T-cell (primary cell): ENCODE measurements at regions not wholly inside any gene's neighbourhood (a gene's known extent, or its start where the extent isn't known, plus 50 kb on each side); places are given as distances from the start of the nearest gene placed in this dataset.

Experiments
- ATAC-seq, 4 experiments: fragments of 200-7000 bp in 3 of 4; fragments of 150-1000 bp in 1 of 4; cut with Tn5 transposase; replicated peaks in 1 of 4; 1 replicate in 3 of 4; 2 replicates in 1 of 4; pipeline ENCODE4 v1.10.0; 2021; ENCODE audit warnings: moderate library complexity in 3 of 4, mild to moderate bottlenecking in 2 of 4, moderate number of reproducible peaks in 1 of 4
- CTCF ChIA-PET, 2 donors: fragments of 300-600 bp; sonication (Branson Sonifier 250); formaldehyde crosslinking; loops; one replicate each; lab custom pipeline; 2022; ENCODE audit warnings: antibody characterized with exemption in 2 of 2; lab: Charles Lee
- POLR2A ChIA-PET, 2 donors: fragments of 300-600 bp; sonication (Branson Sonifier 250); formaldehyde crosslinking; loops; one replicate each; lab custom pipeline; 2022; ENCODE audit warnings: antibody characterized with exemption in 2 of 2; lab: Charles Lee
- DNase-seq, 35 experiments: peaks; one replicate each; pipeline versions ENCODE4 v3.0.0 to v3.0.0-alpha.2; 2013 to 2023
- H3K27ac ChIP-seq: one replicate; pipeline ENCODE4 v1.5.1; 2013; ENCODE audit warnings: low read length
- H3K27me3 ChIP-seq, 2 experiments: replicated peaks in 1 of 2; 1 replicate in 1 of 2; 2 replicates in 1 of 2; pipeline versions ENCODE4 v1.6.1 to v1.7.0; 2013; ENCODE audit warnings: low read length in 1 of 2, mixed read lengths in 1 of 2; ENCODE audit not compliant: control insufficient read depth in 2 of 2, insufficient read depth in 2 of 2; ENCODE audit errors: extremely low read depth in 1 of 2
- H3K36me3 ChIP-seq, 2 donors: 1 replicate in 1 of 2; 2 replicates in 1 of 2; pipeline versions ENCODE4 v1.6.1 to v1.7.0; 2013; ENCODE audit warnings: low read length in 1 of 2; ENCODE audit not compliant: control insufficient read depth in 2 of 2, insufficient read depth in 1 of 2; ENCODE audit errors: extremely low read depth in 1 of 2
- H3K4me1 ChIP-seq, 2 experiments: 1 replicate in 1 of 2; 2 replicates in 1 of 2; pipeline versions ENCODE4 v1.6.1 to v1.7.0; 2013; ENCODE audit warnings: low read length in 2 of 2, mixed read lengths in 1 of 2; ENCODE audit not compliant: insufficient read depth in 2 of 2, control insufficient read depth in 1 of 2; ENCODE audit errors: extremely low read depth in 1 of 2
- H3K4me3 ChIP-seq, 2 donors: 1 replicate in 1 of 2; 2 replicates in 1 of 2; pipeline versions ENCODE4 v1.5.1 to v1.7.0; 2013; ENCODE audit warnings: mild to moderate bottlenecking in 2 of 2, low read length in 1 of 2, moderate library complexity in 1 of 2; ENCODE audit not compliant: control insufficient read depth in 1 of 2; ENCODE audit errors: extremely low read depth in 1 of 2
- H3K9me3 ChIP-seq: 2 replicates; pipeline ENCODE4 v1.7.0; 2013
- H3K27ac Mint-ChIP-seq, 2 donors: one replicate each; pipeline ENCODE4 v1.8.0; 2020 to 2021; ENCODE audit warnings: mild to moderate bottlenecking in 2 of 2, mixed read lengths in 2 of 2
- H3K27me3 Mint-ChIP-seq, 2 donors: one replicate each; pipeline ENCODE4 v1.8.0; 2021 to 2022; ENCODE audit warnings: mixed read lengths in 2 of 2
- H3K36me3 Mint-ChIP-seq: one replicate; pipeline ENCODE4 v1.8.0; 2021; ENCODE audit warnings: mixed read lengths
- H3K4me1 Mint-ChIP-seq, 3 donors: one replicate each; pipeline ENCODE4 v1.8.0; 2020 to 2022; ENCODE audit warnings: mixed read lengths in 3 of 3, mild to moderate bottlenecking in 1 of 3
- H3K4me3 Mint-ChIP-seq, 3 donors: one replicate each; pipeline ENCODE4 v1.8.0; 2020 to 2022; ENCODE audit warnings: mild to moderate bottlenecking in 3 of 3, mixed read lengths in 3 of 3, moderate library complexity in 3 of 3
- H3K9me3 Mint-ChIP-seq, 3 donors: one replicate each; pipeline ENCODE4 v1.8.0; 2020 to 2022; ENCODE audit warnings: mixed read lengths in 3 of 3
- WGBS: methylation state at CpG from one replicate; pipeline ENCODE4 v1.1.5; 2013; ENCODE audit warnings: missing lambda C conversion rate; ENCODE audit not compliant: insufficient coverage; 5-methylcytosine and 5-hydroxymethylcytosine counted together

GRCh38 chr9:19517202-19517942, 108.6 kb downstream of the ACER2 start:
- no peak for ATAC-seq
- peaks cover 0 to 5% (median 0%) of the 10 kb centered on the region in 3 donors for H3K4me1 Mint-ChIP-seq
- ChIA-PET CTCF (no interaction called here), POLR2A (no interaction called here)
- no peak overlapping the region for H3K4me3 Mint-ChIP-seq
- no peaks in the 10 kb centered on the region for H3K9me3 ChIP-seq
- no peaks in the 10 kb centered on the region for H3K9me3 Mint-ChIP-seq
- H3K36me3 Mint-ChIP-seq = no peaks in the 10 kb centered on the region
- H3K27ac Mint-ChIP-seq = no peak overlapping the region
- H3K4me3 ChIP-seq = no peak overlapping the region
- H3K27ac ChIP-seq = no peak overlapping the region
- H3K27me3 ChIP-seq = peaks cover 0 to 9% of the 10 kb centered on the region in 2 experiments
- H3K4me1 ChIP-seq = peaks cover 0 to 3% of the 10 kb centered on the region in 2 experiments
- no peak for DNase-seq
- peaks cover 6 to 7% of the 10 kb centered on the region in 2 donors for H3K27me3 Mint-ChIP-seq
- 51% methylated on average over 3 of the region's 3 CpGs for WGBS
- H3K36me3 ChIP-seq = no peaks in the 10 kb centered on the region

GRCh38 chr9:19516348-19516747, 107.5 kb downstream of the ACER2 start:
- no peaks in the 10 kb centered on the region for H3K36me3 Mint-ChIP-seq
- Histone ChIP-seq H3K27me3 (peaks cover 0 to 9% of the 10 kb centered on the region in 2 experiments), H3K27ac (no peak overlapping the region), H3K4me1 (peaks cover 0 to 3% of the 10 kb centered on the region in 2 experiments), H3K9me3 (no peaks in the 10 kb centered on the region), H3K4me3 (no peak overlapping the region), H3K36me3 (no peaks in the 10 kb centered on the region)
- ChIA-PET POLR2A (no interaction called here), CTCF (no interaction called here)
- DNase-seq = no peak
- WGBS = 29% methylated on average over 1 of the region's 4 CpGs
- peaks cover 0 to 5% (median 0%) of the 10 kb centered on the region in 3 donors for H3K4me1 Mint-ChIP-seq
- no peak overlapping the region for H3K4me3 Mint-ChIP-seq
- no peak overlapping the region for H3K27ac Mint-ChIP-seq
- no peaks in the 10 kb centered on the region for H3K9me3 Mint-ChIP-seq
- no peak for ATAC-seq
- peaks cover 4 to 7% of the 10 kb centered on the region in 2 donors for H3K27me3 Mint-ChIP-seq

- POLR2A ChIA-PET = no interaction called here
These were observed 105.0 kb downstream of the ACER2 start for GRCh38 chr9:19513671-19514275.

GRCh38 chr9:19512103-19512832, 103.5 kb downstream of the ACER2 start:
- H3K36me3 ChIP-seq = no peaks in the 10 kb centered on the region
- peaks cover 0 to 5% (median 0%) of the 10 kb centered on the region in 3 donors for H3K4me1 Mint-ChIP-seq
- no peak for ATAC-seq
- CTCF ChIA-PET = no interaction called here
- H3K4me3 ChIP-seq = no peak overlapping the region
- H3K27ac ChIP-seq = no peak overlapping the region
- no peaks in the 10 kb centered on the region for H3K9me3 Mint-ChIP-seq
- H3K27ac Mint-ChIP-seq = no peak overlapping the region
- H3K27me3 ChIP-seq = peaks cover 0 to 9% of the 10 kb centered on the region in 2 experiments
- H3K36me3 Mint-ChIP-seq = no peaks in the 10 kb centered on the region
- POLR2A ChIA-PET = interaction anchor here (0.5 to 0.6 kb wide), 2 partner anchors 12 to 13 kb away, joined by 4 to 12 read pairs; no protein-coding TSS in a partner anchor
- H3K4me1 ChIP-seq = peaks cover 0 to 3% of the 10 kb centered on the region in 2 experiments
- peaks cover 8 to 9% of the 10 kb centered on the region in 2 donors for H3K27me3 Mint-ChIP-seq
- no peaks in the 10 kb centered on the region for H3K9me3 ChIP-seq
- DNase-seq = no peak
- WGBS = 92% methylated on average over 2 of the region's 7 CpGs
- H3K4me3 Mint-ChIP-seq = no peak overlapping the region

More at GRCh38 chr9:19513671-19514275, 105.0 kb downstream of the ACER2 start:
- peaks cover 0 to 5% (median 0%) of the 10 kb centered on the region in 3 donors for H3K4me1 Mint-ChIP-seq
- H3K27ac Mint-ChIP-seq = no peak overlapping the region
- H3K9me3 Mint-ChIP-seq = no peaks in the 10 kb centered on the region
- H3K36me3 Mint-ChIP-seq = no peaks in the 10 kb centered on the region
- no peaks in the 10 kb centered on the region for H3K9me3 ChIP-seq
- no peak overlapping the region for H3K4me3 Mint-ChIP-seq
- no peak for DNase-seq
- no peak overlapping the region for H3K27ac ChIP-seq
- no peak for ATAC-seq
- no peaks in the 10 kb centered on the region for H3K36me3 ChIP-seq
- no peak overlapping the region for H3K4me3 ChIP-seq
- WGBS = 78% methylated on average over 6 of the region's 7 CpGs
- CTCF ChIA-PET = no interaction called here
- peaks cover 0 to 9% of the 10 kb centered on the region in 2 experiments for H3K27me3 ChIP-seq
- peaks cover 7 to 8% of the 10 kb centered on the region in 2 donors for H3K27me3 Mint-ChIP-seq
- H3K4me1 ChIP-seq = peaks cover 0 to 3% of the 10 kb centered on the region in 2 experiments

- H3K4me3 ChIP-seq = no peak overlapping the region
- CTCF ChIA-PET = no interaction called here
- no peak for DNase-seq
- WGBS = no CpG with 5 or more reads among the region's 3 CpGs
- POLR2A ChIA-PET = interaction anchor here (0.5 to 0.6 kb wide), 2 partner anchors 13 to 14 kb away, joined by 4 to 12 read pairs; no protein-coding TSS in a partner anchor
- no peak overlapping the region for H3K27ac ChIP-seq
- no peak for ATAC-seq
- no peaks in the 10 kb centered on the region for H3K36me3 ChIP-seq
- Mint-ChIP-seq H3K27me3 (peaks cover 5 to 13% of the 10 kb centered on the region in 2 donors), H3K4me3 (no peak overlapping the region), H3K36me3 (no peaks in the 10 kb centered on the region), H3K4me1 (peaks cover 0 to 5% (median 0%) of the 10 kb centered on the region in 3 donors), H3K9me3 (no peaks in the 10 kb centered on the region), H3K27ac (no peak overlapping the region)
- no peaks in the 10 kb centered on the region for H3K9me3 ChIP-seq
- H3K27me3 ChIP-seq = peaks cover 0 to 9% of the 10 kb centered on the region in 2 experiments
- peaks cover 0 to 3% of the 10 kb centered on the region in 2 experiments for H3K4me1 ChIP-seq
These were observed 102.9 kb downstream of the ACER2 start for GRCh38 chr9:19511694-19512093.

- H3K4me3 Mint-ChIP-seq = no peak overlapping the region
- ATAC-seq = no peak
- H3K36me3 ChIP-seq = no peaks in the 10 kb centered on the region
- H3K27me3 Mint-ChIP-seq = peaks cover 2 to 13% of the 10 kb centered on the region in 2 donors
- no peak overlapping the region for H3K27ac ChIP-seq
- WGBS = no CpG with 5 or more reads among the region's 4 CpGs
- no peaks in the 10 kb centered on the region for H3K9me3 ChIP-seq
- H3K4me3 ChIP-seq = no peak overlapping the region
- peaks cover 0 to 5% (median 0%) of the 10 kb centered on the region in 3 donors for H3K4me1 Mint-ChIP-seq
- no peaks in the 10 kb centered on the region for H3K36me3 Mint-ChIP-seq
- H3K4me1 ChIP-seq = peaks cover 0 to 3% of the 10 kb centered on the region in 2 experiments
- H3K27me3 ChIP-seq = peaks cover 0 to 5% of the 10 kb centered on the region in 2 experiments
- DNase-seq = no peak
- H3K9me3 Mint-ChIP-seq = no peaks in the 10 kb centered on the region
- CTCF ChIA-PET = interaction anchor here in 1 of 2 donors (0.6 to 0.7 kb wide), 2 partner anchors 424 to 1598 kb away, joined by 9 to 10 read pairs; no protein-coding TSS in a partner anchor
- no peak overlapping the region for H3K27ac Mint-ChIP-seq
- POLR2A ChIA-PET = no interaction called here
These were observed 102.1 kb downstream of the ACER2 start for GRCh38 chr9:19510907-19511306.
